ENCODE measurements at regions not wholly inside any gene's neighbourhood (a gene's known extent, or its start where the extent isn't known, plus 50 kb on each side); places are given as distances from the start of the nearest gene placed in this dataset.

DNA sequence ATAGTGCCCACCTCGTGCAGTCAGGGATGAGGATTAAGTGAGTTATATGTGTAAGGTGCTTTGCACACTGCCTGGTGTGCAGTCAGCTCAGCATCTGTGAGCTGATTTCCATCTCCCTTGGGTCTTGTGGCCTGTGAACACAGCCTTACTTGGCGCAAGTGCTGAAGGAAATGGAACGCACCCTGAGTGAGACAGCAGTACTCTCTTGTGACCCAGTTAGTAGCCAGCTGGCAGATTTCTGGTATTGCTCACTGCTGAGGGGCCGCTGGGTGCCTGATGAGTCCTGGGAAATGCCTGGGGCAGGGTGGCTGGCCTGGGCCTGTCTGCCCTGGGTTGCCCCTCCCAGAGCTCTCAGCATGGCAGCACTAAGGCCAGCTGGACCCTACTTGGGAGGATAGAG is 90.9 kb upstream of the BOD1 start:
- ChIA-PET POLR2A (ENCODE audit: low non-redundant PET) (no interaction called here), CTCF (no interaction called here)
- peak overlapping the region; percentile 49 for H3K27ac ChIP-seq
- TF ChIP-seq CTCF (conservative IDR thresholded peaks at IDR 0.05; ENCODE audit: low read depth): no peak
- peak; percentile 73 for DNase-seq (ENCODE audit: low spot score)

DNA sequence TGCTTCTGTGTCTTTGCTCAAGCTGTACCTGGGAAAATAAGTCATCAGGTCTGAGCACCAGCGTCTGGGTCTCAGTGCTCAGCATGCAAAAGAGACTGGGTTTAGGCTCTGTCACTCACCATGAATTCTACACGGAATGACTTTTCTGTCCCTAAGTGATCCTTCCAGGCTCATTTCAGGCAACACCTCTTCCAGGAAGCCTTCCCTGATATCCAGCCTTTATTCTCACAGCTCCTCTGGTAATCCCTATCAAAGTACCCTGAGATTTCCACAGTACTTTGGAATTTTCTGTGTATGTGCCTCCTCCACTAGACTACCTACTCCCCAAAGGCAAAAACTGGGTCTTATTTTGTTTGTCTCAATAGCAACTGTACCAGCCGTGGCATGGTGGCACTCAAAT is 92.7 kb upstream of the BOD1 start:
- no peak overlapping the region for H3K27ac ChIP-seq
- ChIA-PET CTCF (interaction anchor here (1.1 kb wide), 1 partner anchor 94 kb away, joined by 3 read pairs; no protein-coding TSS in a partner anchor), POLR2A (ENCODE audit: low non-redundant PET) (no interaction called here)
- TF ChIP-seq CTCF (conservative IDR thresholded peaks at IDR 0.05; ENCODE audit: low read depth): no peak
- DNase-seq (ENCODE audit: low spot score): no peak

- CTCF ChIA-PET: interaction anchor here (0.6 to 1.1 kb wide), 3 partner anchors 94 to 1318 kb away, joined by 3 read pairs; no protein-coding TSS in a partner anchor
These were observed 93.3 kb upstream of the BOD1 start for GRCh38 chr5:173709761-173710160.

DNA sequence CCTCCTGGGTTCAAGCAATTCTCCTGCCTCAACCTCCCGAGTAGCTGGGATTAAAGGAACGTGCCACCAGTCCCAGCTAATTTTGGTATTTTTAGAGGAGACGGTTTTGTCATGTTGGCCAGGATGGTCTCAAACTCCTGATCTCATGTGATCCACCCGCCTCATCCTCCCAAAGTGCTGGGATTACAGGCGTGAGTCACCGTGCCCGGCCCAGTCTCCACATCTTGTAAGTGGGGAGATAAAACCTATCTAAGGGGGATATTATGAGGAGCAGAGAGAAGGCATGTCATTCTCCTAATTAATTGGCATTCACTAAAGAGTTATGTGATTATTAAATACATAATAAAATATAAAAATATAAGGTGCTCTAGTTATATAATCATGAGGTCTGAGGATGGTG is 94.1 kb upstream of the BOD1 start:
- ChIA-PET CTCF (interaction anchor here (0.6 to 0.7 kb wide), 3 partner anchors 28 to 1319 kb away, joined by 3 read pairs; no protein-coding TSS in a partner anchor), POLR2A (ENCODE audit: low non-redundant PET) (no interaction called here)
- no peak for DNase-seq (ENCODE audit: low spot score)
- no peak overlapping the region for H3K27ac ChIP-seq
- TF ChIP-seq CTCF (conservative IDR thresholded peaks at IDR 0.05; ENCODE audit: low read depth): no peak

More at GRCh38 chr5:173709761-173710160, 93.3 kb upstream of the BOD1 start:
- POLR2A ChIA-PET (ENCODE audit: low non-redundant PET): no interaction called here
- TF ChIP-seq CTCF (conservative IDR thresholded peaks at IDR 0.05; ENCODE audit: low read depth): no peak
- DNase-seq (ENCODE audit: low spot score): no peak
- H3K27ac ChIP-seq: no peak overlapping the region

- CTCF ChIA-PET: no interaction called here
- TF ChIP-seq CTCF (conservative IDR thresholded peaks at IDR 0.05; ENCODE audit: low read depth): no peak
- H3K27ac ChIP-seq: no peak overlapping the region
- POLR2A ChIA-PET (ENCODE audit: low non-redundant PET): no interaction called here
- no peak for DNase-seq (ENCODE audit: low spot score)
These were observed 95.0 kb upstream of the BOD1 start for GRCh38 chr5:173711466-173711865.

DNA sequence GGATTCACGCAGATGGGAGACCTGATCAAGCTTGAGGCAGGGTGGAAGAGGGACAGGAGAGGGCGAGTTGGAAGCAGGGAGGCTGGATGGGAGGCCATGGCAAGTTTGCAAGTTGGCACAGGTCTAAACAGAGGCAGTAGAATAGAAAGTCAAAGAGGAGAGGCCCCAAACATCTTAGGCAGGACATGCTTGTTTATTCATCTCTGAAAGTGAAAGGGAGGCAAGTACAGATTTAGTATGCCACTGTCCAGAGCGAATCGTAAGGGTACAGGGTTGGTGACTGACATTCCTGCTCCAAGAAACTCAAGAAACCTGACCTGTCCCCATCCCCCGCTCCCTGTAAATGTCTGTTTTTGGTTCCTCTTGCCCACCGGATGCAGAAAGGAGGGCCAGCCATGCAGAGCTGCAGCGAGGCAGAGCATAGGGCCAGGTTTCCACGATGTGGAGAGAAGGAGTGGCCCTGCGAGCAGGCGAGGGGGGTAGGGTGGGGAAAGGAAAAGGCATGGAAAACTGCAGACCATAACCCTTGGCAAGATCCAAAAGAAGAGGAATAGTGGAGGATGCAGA is 96.2 kb upstream of the BOD1 start:
- no peak for TF ChIP-seq CTCF (conservative IDR thresholded peaks at IDR 0.05; ENCODE audit: low read depth)
- no peak overlapping the region for H3K27ac ChIP-seq
- CTCF ChIA-PET: interaction anchor here (0.7 to 0.8 kb wide), 3 partner anchors 79 to 246 kb away, joined by 3 to 4 read pairs (median 3); no protein-coding TSS in a partner anchor
- no peak for DNase-seq (ENCODE audit: low spot score)
- POLR2A ChIA-PET (ENCODE audit: low non-redundant PET): no interaction called here
